ENCODE measurements at regions not wholly inside any gene's neighbourhood (a gene's known extent, or its start where the extent isn't known, plus 50 kb on each side); places are given as distances from the start of the nearest gene placed in this dataset.

GRCh38 chr13:37179645-37180044 is 74.2 kb upstream of the CSNK1A1L start (continued):
- TF ChIP-seq REST (IDR thresholded peaks at IDR 0.05; ENCODE audit: unreplicated experiment) = no peak
- TF ChIP-seq JUNB (IDR thresholded peaks at IDR 0.05; ENCODE audit: unreplicated experiment) = no peak
- TF ChIP-seq CREB1 (CRISPR knock-in tag; IDR thresholded peaks at IDR 0.05; ENCODE audit: low read depth) = no peak
- no peak for TF ChIP-seq EZH2phosphoT487 (IDR thresholded peaks at IDR 0.05; ENCODE audit: unreplicated experiment)
- TF ChIP-seq, protein P1, sequence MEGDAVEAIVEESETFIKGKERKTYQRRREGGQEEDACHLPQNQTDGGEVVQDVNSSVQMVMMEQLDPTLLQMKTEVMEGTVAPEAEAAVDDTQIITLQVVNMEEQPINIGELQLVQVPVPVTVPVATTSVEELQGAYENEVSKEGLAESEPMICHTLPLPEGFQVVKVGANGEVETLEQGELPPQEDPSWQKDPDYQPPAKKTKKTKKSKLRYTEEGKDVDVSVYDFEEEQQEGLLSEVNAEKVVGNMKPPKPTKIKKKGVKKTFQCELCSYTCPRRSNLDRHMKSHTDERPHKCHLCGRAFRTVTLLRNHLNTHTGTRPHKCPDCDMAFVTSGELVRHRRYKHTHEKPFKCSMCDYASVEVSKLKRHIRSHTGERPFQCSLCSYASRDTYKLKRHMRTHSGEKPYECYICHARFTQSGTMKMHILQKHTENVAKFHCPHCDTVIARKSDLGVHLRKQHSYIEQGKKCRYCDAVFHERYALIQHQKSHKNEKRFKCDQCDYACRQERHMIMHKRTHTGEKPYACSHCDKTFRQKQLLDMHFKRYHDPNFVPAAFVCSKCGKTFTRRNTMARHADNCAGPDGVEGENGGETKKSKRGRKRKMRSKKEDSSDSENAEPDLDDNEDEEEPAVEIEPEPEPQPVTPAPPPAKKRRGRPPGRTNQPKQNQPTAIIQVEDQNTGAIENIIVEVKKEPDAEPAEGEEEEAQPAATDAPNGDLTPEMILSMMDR (conservative IDR thresholded peaks at IDR 0.05; ENCODE audit: low read depth in 2 of 2) = no peak

GRCh38 chr13:37177125-37177524 is 71.7 kb upstream of the CSNK1A1L start:
- peaks cover 8% of the 10 kb centered on the region; the same call in 2 of the 3 replicates for H3K4me1 Mint-ChIP-seq
- no peak for ATAC-seq
- TF ChIP-seq ZNF462 (CRISPR knock-in tag; IDR thresholded peaks at IDR 0.05) = no peak
- no peak for TF ChIP-seq ZNF114 (CRISPR knock-in tag; IDR thresholded peaks at IDR 0.05)
- no peak for TF ChIP-seq ZNF331 (CRISPR knock-in tag; IDR thresholded peaks at IDR 0.05; ENCODE audit: low read depth)
- no peak for TF ChIP-seq EZH2phosphoT487 (IDR thresholded peaks at IDR 0.05; ENCODE audit: unreplicated experiment)
- no peak for TF ChIP-seq REST (IDR thresholded peaks at IDR 0.05; ENCODE audit: unreplicated experiment)
- TF ChIP-seq NANOG (IDR thresholded peaks at IDR 0.05; ENCODE audit: borderline replicate concordance) = no peak
- TF ChIP-seq POLR2AphosphoS5 (IDR thresholded peaks at IDR 0.05; ENCODE audit: low read depth) = no peak
- TF ChIP-seq EZH2 (IDR thresholded peaks at IDR 0.05; ENCODE audit: low read depth, unreplicated experiment) = no peak

More at GRCh38 chr13:37177125-37177524, 71.7 kb upstream of the CSNK1A1L start:
- no peaks in the 10 kb centered on the region for H4K20me1 ChIP-seq (replicated peaks; ENCODE audit: insufficient read depth)
- H3K27ac ChIP-seq (ENCODE audit: low read depth) = no peak overlapping the region
- DNase-seq (ENCODE audit: low spot score) = no peak
- Mint-ChIP-seq H3K27ac (no peak overlapping the region), H3K9me3 (no peaks in the 10 kb centered on the region), H3K4me3 (no peak overlapping the region), H3K36me3 (ENCODE audit: low read depth) (no peaks in the 10 kb centered on the region), H3K27me3 (ENCODE audit: insufficient read depth, low read depth, poor library complexity) (no peaks in the 10 kb centered on the region)
- no peak overlapping the region for H3K4me3 ChIP-seq
- no peaks in the 10 kb centered on the region for H3K27me3 ChIP-seq (ENCODE audit: insufficient read depth)
- no peaks in the 10 kb centered on the region for H3K79me2 ChIP-seq (replicated peaks; ENCODE audit: insufficient read depth)
- H2AFZ ChIP-seq = no peak overlapping the region
- no peaks in the 10 kb centered on the region for H3K9me2 ChIP-seq (ENCODE audit: insufficient read depth)
- H3K4me1 ChIP-seq (ENCODE audit: insufficient read depth) = no peaks in the 10 kb centered on the region
- no peak overlapping the region for H3K4me2 ChIP-seq
- no peaks in the 10 kb centered on the region for H3K36me3 ChIP-seq (ENCODE audit: insufficient read depth)
- H3F3A ChIP-seq (replicated peaks; ENCODE audit: low read depth) = no peaks in the 10 kb centered on the region

Data from GM23338 (cell line).